GM13976 (cell line): ENCODE measurements at regions not wholly inside any gene's neighbourhood (a gene's known extent, or its start where the extent isn't known, plus 50 kb on each side); places are given as distances from the start of the nearest gene placed in this dataset.

Experiments
- DNase-seq: peaks from one replicate; pipeline ENCODE4 v3.0.0; 2012; ENCODE audit warnings: low spot score
- CTCF ChIP-seq: IDR thresholded peaks from 2 replicates; pipeline ENCODE4 v1.5.1; 2012; ENCODE audit warnings: borderline replicate concordance, mild to moderate bottlenecking; ENCODE audit not compliant: insufficient read depth; ENCODE audit errors: extremely low read depth, missing control alignments, control extremely low read depth
- in situ Hi-C: fragments of 300-500 bp; cut with MboI; formaldehyde crosslinking; loops from one replicate; pipeline ENCODE4 v1.12.0; 2022; ENCODE audit warnings: low sequenced_read_pairs, mixed read lengths, inconsistent platforms; ENCODE audit not compliant: unreplicated experiment

- in situ Hi-C loops: no loop called here
- DNase-seq: no peak
These were observed 135.1 kb upstream of the PMEPA1 start for GRCh38 chr20:57844626-57845596.

GRCh38 chr20:57843941-57844625 is 134.3 kb upstream of the PMEPA1 start:
- no peak for TF ChIP-seq CTCF

More at GRCh38 chr20:57844626-57845596, 135.1 kb upstream of the PMEPA1 start:
- TF ChIP-seq CTCF: no peak

GRCh38 chr20:57842720-57843119 is 132.9 kb upstream of the PMEPA1 start:
- no peak for DNase-seq
- TF ChIP-seq CTCF: no peak
- in situ Hi-C loops: no loop called here

More at GRCh38 chr20:57843941-57844625, 134.3 kb upstream of the PMEPA1 start:
- in situ Hi-C loops: no loop called here
- no peak for DNase-seq

GRCh38 chr20:57841297-57841866 is 131.6 kb upstream of the PMEPA1 start:
- no peak for DNase-seq
- in situ Hi-C loops: no loop called here
- TF ChIP-seq CTCF: no peak

- in situ Hi-C loops: no loop called here
- TF ChIP-seq CTCF: no peak
- DNase-seq: no peak
These were observed 130.9 kb upstream of the PMEPA1 start for GRCh38 chr20:57840504-57841296.

GRCh38 chr20:57840066-57840465 is 130.3 kb upstream of the PMEPA1 start:
- TF ChIP-seq CTCF: no peak
- DNase-seq: no peak
- in situ Hi-C loops: no loop called here
